Right cardiac atrium (tissue), 5 donors: ENCODE measurements at regions not wholly inside any gene's neighbourhood (a gene's known extent, or its start where the extent isn't known, plus 50 kb on each side); places are given as distances from the start of the nearest gene placed in this dataset.

Source experiments
- ATAC-seq, 2 donors: fragments of 200-7000 bp; cut with Tn5 transposase; one replicate each; pipeline versions ENCODE4 v1.8.0 to v1.9.1; 2020; ENCODE audit warnings: moderate library complexity in 2 of 2, mild to moderate bottlenecking in 1 of 2
- DNase-seq, 3 donors: peaks; one replicate each; pipeline ENCODE4 v3.0.0-alpha.2; 2020
- H3K27ac ChIP-seq: one replicate; pipeline ENCODE4 v1.5.1; 2013; ENCODE audit warnings: mild to moderate bottlenecking, low read length, control low read depth, moderate library complexity
- H3K27me3 ChIP-seq: one replicate; pipeline ENCODE4 v1.6.1; 2013; ENCODE audit not compliant: control insufficient read depth, insufficient read depth
- H3K4me1 ChIP-seq: one replicate; pipeline ENCODE4 v1.6.1; 2013; ENCODE audit warnings: low read length; ENCODE audit not compliant: control insufficient read depth, insufficient read depth
- H3K4me3 ChIP-seq: one replicate; pipeline ENCODE4 v1.5.1; 2013; ENCODE audit warnings: low read length, control low read depth
- H3K9me3 ChIP-seq: one replicate; pipeline ENCODE4 v1.6.1; 2013; ENCODE audit warnings: low read length; ENCODE audit not compliant: control insufficient read depth
- WGBS: extraction: QIAGEN DNeasy Blood & Tissue Kit; methylation state at CpG from one replicate; pipeline ENCODE4 v1.1.7; 2013; 5-methylcytosine and 5-hydroxymethylcytosine counted together
- intact Hi-C, 4 donors: fragments of 100-400 bp; cut with DNase I; formaldehyde crosslinking; loops; one replicate each; pipeline versions ENCODE4 v1.11.0 to v1.14.0; 2022 to 2023
- donor health status: healthy with polysubstance abuse.
- donor health status: DM: no; HTN: yes; CAD: no.
- donor health status: DM: no; HTN: no; CAD: no.
- donor health status: DM: no; HTN: yes; CAD: no; lungs with severe emphysema.
- donor health status: DM: yes; HTN: yes; CAD: no.

- H3K4me1 ChIP-seq, result no peaks in the 10 kb centered on the region
- H3K4me3 ChIP-seq, result no peak overlapping the region
- ATAC-seq (no peak), DNase-seq (no peak)
- intact Hi-C loops, result no loop called here
- WGBS, result 63% methylated on average over 1 of the region's 1 CpG
- H3K9me3 ChIP-seq, result no peaks in the 10 kb centered on the region
- no peak overlapping the region for H3K27ac ChIP-seq
- no peaks in the 10 kb centered on the region for H3K27me3 ChIP-seq
These were observed 92.9 kb upstream of the EDNRA start for GRCh38 chr4:147388018-147388417.

GRCh38 chr4:147396105-147396504 lies 84.8 kb upstream of the EDNRA start:
- intact Hi-C loops, result no loop called here
- H3K27me3 ChIP-seq, result no peaks in the 10 kb centered on the region
- H3K4me3 ChIP-seq, result no peak overlapping the region
- H3K4me1 ChIP-seq, result no peaks in the 10 kb centered on the region
- no peak for ATAC-seq
- DNase-seq, result no peak
- WGBS, result 0% methylated on average over 1 of the region's 1 CpG
- H3K9me3 ChIP-seq, result no peaks in the 10 kb centered on the region
- H3K27ac ChIP-seq, result no peak overlapping the region

- H3K9me3 ChIP-seq, result no peaks in the 10 kb centered on the region
These were observed 82.3 kb upstream of the EDNRA start for GRCh38 chr4:147398556-147398955.

GRCh38 chr4:147400721-147401120 lies 80.2 kb upstream of the EDNRA start:
- intact Hi-C loops, result no loop called here
- WGBS, result 80% methylated on average over 3 of the region's 3 CpGs
- no peaks in the 10 kb centered on the region for H3K4me1 ChIP-seq
- H3K27me3 ChIP-seq, result no peaks in the 10 kb centered on the region
- no peak for DNase-seq
- no peak overlapping the region for H3K4me3 ChIP-seq
- no peak for ATAC-seq
- no peak overlapping the region for H3K27ac ChIP-seq
- no peaks in the 10 kb centered on the region for H3K9me3 ChIP-seq

More at GRCh38 chr4:147398556-147398955, 82.3 kb upstream of the EDNRA start:
- intact Hi-C loops, result no loop called here
- no peak overlapping the region for H3K27ac ChIP-seq
- H3K27me3 ChIP-seq, result no peaks in the 10 kb centered on the region
- WGBS, result 65% methylated on average over 2 of the region's 2 CpGs
- H3K4me1 ChIP-seq, result no peaks in the 10 kb centered on the region
- DNase-seq (no peak), ATAC-seq (no peak)
- H3K4me3 ChIP-seq, result no peak overlapping the region

GRCh38 chr4:147401221-147401620 lies 79.7 kb upstream of the EDNRA start:
- 67% methylated on average over 5 of the region's 5 CpGs for WGBS

GRCh38 chr4:147407261-147408045 lies 73.4 kb upstream of the EDNRA start:
- DNase-seq, result peak in 1 of 3 donors; percentile 42
- intact Hi-C loops, result no loop called here
- H3K4me1 ChIP-seq, result peaks cover 3% of the 10 kb centered on the region
- no peaks in the 10 kb centered on the region for H3K27me3 ChIP-seq
- 42% methylated on average over 5 of the region's 5 CpGs for WGBS
- H3K4me3 ChIP-seq, result no peak overlapping the region
- no peak overlapping the region for H3K27ac ChIP-seq
- no peak for ATAC-seq
- H3K9me3 ChIP-seq, result no peaks in the 10 kb centered on the region

More at GRCh38 chr4:147401221-147401620, 79.7 kb upstream of the EDNRA start:
- Histone ChIP-seq H3K4me3 (no peak overlapping the region), H3K27me3 (no peaks in the 10 kb centered on the region), H3K27ac (no peak overlapping the region), H3K9me3 (no peaks in the 10 kb centered on the region), H3K4me1 (no peaks in the 10 kb centered on the region)
- ATAC-seq, result no peak
- DNase-seq, result no peak
- intact Hi-C loops, result no loop called here

- Histone ChIP-seq H3K27me3 (no peaks in the 10 kb centered on the region), H3K4me3 (no peak overlapping the region), H3K27ac (no peak overlapping the region), H3K4me1 (peaks cover 3% of the 10 kb centered on the region), H3K9me3 (no peaks in the 10 kb centered on the region)
- intact Hi-C loops, result no loop called here
- peak; percentile 31 to 54 for ATAC-seq
- DNase-seq, result peak in 1 of 3 donors; percentile 48
These were observed 72.7 kb upstream of the EDNRA start for GRCh38 chr4:147408189-147408588.

GRCh38 chr4:147409350-147409749 lies 71.5 kb upstream of the EDNRA start:
- DNase-seq, result no peak
- Histone ChIP-seq H3K27ac (no peak overlapping the region), H3K4me3 (no peak overlapping the region), H3K27me3 (no peaks in the 10 kb centered on the region), H3K9me3 (no peaks in the 10 kb centered on the region), H3K4me1 (peaks cover 3% of the 10 kb centered on the region)
- WGBS, result 64% methylated on average over 2 of the region's 2 CpGs
- ATAC-seq, result no peak
- intact Hi-C loops, result no loop called here

GRCh38 chr4:147418226-147418625 lies 62.7 kb upstream of the EDNRA start:
- 60% methylated on average over 1 of the region's 1 CpG for WGBS
- Histone ChIP-seq H3K27ac (no peak overlapping the region), H3K27me3 (no peaks in the 10 kb centered on the region), H3K4me3 (no peak overlapping the region), H3K4me1 (no peaks in the 10 kb centered on the region), H3K9me3 (no peaks in the 10 kb centered on the region)
- intact Hi-C loops, result no loop called here
- ATAC-seq (no peak), DNase-seq (no peak)

- no peak for DNase-seq
- WGBS, result 86% methylated on average over 2 of the region's 2 CpGs
- intact Hi-C loops, result no loop called here
These were observed 59.4 kb upstream of the EDNRA start for GRCh38 chr4:147421456-147421855.

GRCh38 chr4:147423229-147423628 lies 57.7 kb upstream of the EDNRA start:
- intact Hi-C loops, result no loop called here
- H3K9me3 ChIP-seq, result no peaks in the 10 kb centered on the region
- no peak overlapping the region for H3K4me3 ChIP-seq
- 56% methylated on average over 4 of the region's 4 CpGs for WGBS
- H3K27me3 ChIP-seq, result no peaks in the 10 kb centered on the region
- DNase-seq (no peak), ATAC-seq (no peak)
- H3K27ac ChIP-seq, result no peak overlapping the region
- H3K4me1 ChIP-seq, result no peaks in the 10 kb centered on the region

More at GRCh38 chr4:147421456-147421855, 59.4 kb upstream of the EDNRA start:
- no peak for ATAC-seq
- Histone ChIP-seq H3K9me3 (no peaks in the 10 kb centered on the region), H3K27me3 (no peaks in the 10 kb centered on the region), H3K4me3 (no peak overlapping the region), H3K4me1 (no peaks in the 10 kb centered on the region), H3K27ac (no peak overlapping the region)

GRCh38 chr4:147425019-147425418 lies 55.9 kb upstream of the EDNRA start:
- no peaks in the 10 kb centered on the region for H3K4me1 ChIP-seq
- 93% methylated on average over 1 of the region's 1 CpG for WGBS
- no peaks in the 10 kb centered on the region for H3K9me3 ChIP-seq
- ATAC-seq (no peak), DNase-seq (no peak)
- H3K27me3 ChIP-seq, result no peaks in the 10 kb centered on the region
- no peak overlapping the region for H3K27ac ChIP-seq
- H3K4me3 ChIP-seq, result no peak overlapping the region
- intact Hi-C loops, result no loop called here
